ENCODE measurements at regions not wholly inside any gene's neighbourhood (a gene's known extent, or its start where the extent isn't known, plus 50 kb on each side); places are given as distances from the start of the nearest gene placed in this dataset.

DNA sequence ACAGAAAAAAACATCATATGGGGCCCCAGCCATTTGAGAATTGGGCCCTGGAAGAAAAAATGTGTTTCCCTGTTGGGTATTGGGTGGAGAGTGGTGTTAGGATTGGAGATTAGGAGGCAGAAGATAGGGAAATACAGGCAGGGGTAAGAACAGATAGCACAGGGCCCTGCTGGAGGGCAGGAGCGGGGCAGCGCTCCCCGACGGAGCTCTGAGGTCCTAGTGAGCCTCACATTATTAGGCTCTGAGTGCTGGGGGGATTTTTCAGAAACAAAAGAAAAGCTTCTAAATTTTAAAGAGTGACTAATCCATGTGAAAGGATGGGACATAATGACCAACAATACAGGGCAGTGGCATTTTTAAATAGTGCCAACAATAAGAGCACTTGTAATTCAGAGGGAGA lies 241.2 kb downstream of the SOX2 start:
- Histone ChIP-seq H3K9me3 (ENCODE audit: low read depth) (no peaks in the 10 kb centered on the region), H3K27ac (no peak overlapping the region), H3K4me3 (no peak overlapping the region), H3K36me3 (no peaks in the 10 kb centered on the region), H3K4me1 (ENCODE audit: low read depth) (no peaks in the 10 kb centered on the region), H3K27me3 (no peaks in the 10 kb centered on the region)
- TF ChIP-seq, protein P1, sequence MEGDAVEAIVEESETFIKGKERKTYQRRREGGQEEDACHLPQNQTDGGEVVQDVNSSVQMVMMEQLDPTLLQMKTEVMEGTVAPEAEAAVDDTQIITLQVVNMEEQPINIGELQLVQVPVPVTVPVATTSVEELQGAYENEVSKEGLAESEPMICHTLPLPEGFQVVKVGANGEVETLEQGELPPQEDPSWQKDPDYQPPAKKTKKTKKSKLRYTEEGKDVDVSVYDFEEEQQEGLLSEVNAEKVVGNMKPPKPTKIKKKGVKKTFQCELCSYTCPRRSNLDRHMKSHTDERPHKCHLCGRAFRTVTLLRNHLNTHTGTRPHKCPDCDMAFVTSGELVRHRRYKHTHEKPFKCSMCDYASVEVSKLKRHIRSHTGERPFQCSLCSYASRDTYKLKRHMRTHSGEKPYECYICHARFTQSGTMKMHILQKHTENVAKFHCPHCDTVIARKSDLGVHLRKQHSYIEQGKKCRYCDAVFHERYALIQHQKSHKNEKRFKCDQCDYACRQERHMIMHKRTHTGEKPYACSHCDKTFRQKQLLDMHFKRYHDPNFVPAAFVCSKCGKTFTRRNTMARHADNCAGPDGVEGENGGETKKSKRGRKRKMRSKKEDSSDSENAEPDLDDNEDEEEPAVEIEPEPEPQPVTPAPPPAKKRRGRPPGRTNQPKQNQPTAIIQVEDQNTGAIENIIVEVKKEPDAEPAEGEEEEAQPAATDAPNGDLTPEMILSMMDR (IDR thresholded peaks at IDR 0.05; ENCODE audit: low read depth, low read length), result no peak
- DNase-seq (ENCODE audit: low read depth in 1 of 2, low spot score in 1 of 2), result no peak

DNA sequence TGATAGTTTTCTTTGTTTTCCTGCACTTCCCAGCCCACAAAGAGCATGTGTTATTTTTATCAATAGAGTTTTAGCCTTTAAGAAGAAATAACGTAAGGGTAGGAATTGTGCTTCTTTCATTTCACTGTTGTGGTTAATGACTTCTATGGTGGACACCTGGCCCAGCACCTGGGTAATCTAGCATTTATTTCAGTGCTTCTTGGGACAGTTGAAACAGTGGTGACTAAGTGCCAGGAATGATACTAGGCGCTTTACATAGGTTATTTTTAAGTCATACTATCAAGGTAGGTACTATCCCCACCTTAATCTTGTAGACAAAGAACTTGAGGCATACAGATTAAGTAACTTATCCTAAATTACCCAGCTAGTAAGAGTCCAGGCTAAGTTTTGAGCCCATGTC lies 243.8 kb downstream of the SOX2 start:
- Histone ChIP-seq H3K4me1 (ENCODE audit: low read depth) (no peaks in the 10 kb centered on the region), H3K36me3 (no peaks in the 10 kb centered on the region), H3K27ac (no peak overlapping the region), H3K27me3 (no peaks in the 10 kb centered on the region), H3K4me3 (no peak overlapping the region), H3K9me3 (ENCODE audit: low read depth) (no peaks in the 10 kb centered on the region)
- DNase-seq (ENCODE audit: low read depth in 1 of 2, low spot score in 1 of 2), result no peak
- TF ChIP-seq, protein P1 (IDR thresholded peaks at IDR 0.05; ENCODE audit: low read depth, low read length), result no peak

DNA sequence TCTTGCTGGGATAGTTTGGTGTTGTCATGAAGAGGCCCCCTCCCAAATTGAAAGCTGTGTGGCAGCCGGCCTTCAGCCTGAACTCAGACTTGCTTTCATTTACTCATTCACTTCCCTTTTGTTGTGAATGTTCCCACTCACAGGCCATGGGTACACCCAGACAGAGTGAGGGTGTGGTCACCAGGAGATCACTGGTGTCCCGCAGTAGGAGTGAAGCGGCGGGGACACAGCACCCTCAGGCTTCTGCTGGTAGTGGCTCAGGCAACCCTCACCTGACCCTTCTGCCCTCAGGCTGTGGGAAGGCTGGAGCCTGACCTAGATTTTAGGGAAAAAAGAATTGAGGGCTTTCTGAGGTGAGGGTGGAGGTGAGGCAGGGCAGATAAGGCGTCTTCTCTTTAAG lies 244.4 kb downstream of the SOX2 start:
- Histone ChIP-seq H3K27ac (no peak overlapping the region), H3K36me3 (no peaks in the 10 kb centered on the region), H3K27me3 (no peaks in the 10 kb centered on the region), H3K4me1 (ENCODE audit: low read depth) (no peaks in the 10 kb centered on the region), H3K4me3 (no peak overlapping the region), H3K9me3 (ENCODE audit: low read depth) (no peaks in the 10 kb centered on the region)
- no peak for DNase-seq (ENCODE audit: low read depth in 1 of 2, low spot score in 1 of 2)
- TF ChIP-seq, protein P1 (IDR thresholded peaks at IDR 0.05; ENCODE audit: low read depth, low read length), result no peak

DNA sequence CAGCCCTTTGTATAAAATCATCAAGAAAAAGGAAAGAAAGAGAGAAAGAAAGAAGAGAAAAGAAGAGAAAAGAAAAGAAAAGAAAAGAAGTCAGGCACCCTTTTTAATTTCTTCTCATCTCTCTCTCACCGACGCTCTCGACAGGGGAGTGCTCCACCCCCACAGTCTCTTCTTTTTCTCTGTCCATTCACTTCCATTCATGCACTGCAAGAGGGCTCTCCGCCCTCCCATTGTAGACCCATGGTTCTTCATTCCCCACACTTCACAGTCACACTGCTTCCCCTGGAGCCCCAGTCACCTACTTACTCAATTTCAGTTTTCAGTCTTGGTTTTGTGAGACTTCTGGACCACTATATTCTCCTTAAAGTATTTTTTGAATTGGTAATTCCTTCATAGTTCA lies 254.7 kb downstream of the SOX2 start:
- no peak for DNase-seq (ENCODE audit: low read depth in 1 of 2, low spot score in 1 of 2)
- H3K27me3 ChIP-seq, result no peaks in the 10 kb centered on the region
- H3K9me3 ChIP-seq (ENCODE audit: low read depth), result no peaks in the 10 kb centered on the region
- TF ChIP-seq, protein P1 (IDR thresholded peaks at IDR 0.05; ENCODE audit: low read depth, low read length), result no peak
- no peak overlapping the region for H3K4me3 ChIP-seq
- no peaks in the 10 kb centered on the region for H3K36me3 ChIP-seq
- H3K4me1 ChIP-seq (ENCODE audit: low read depth), result no peaks in the 10 kb centered on the region
- H3K27ac ChIP-seq, result no peak overlapping the region

DNA sequence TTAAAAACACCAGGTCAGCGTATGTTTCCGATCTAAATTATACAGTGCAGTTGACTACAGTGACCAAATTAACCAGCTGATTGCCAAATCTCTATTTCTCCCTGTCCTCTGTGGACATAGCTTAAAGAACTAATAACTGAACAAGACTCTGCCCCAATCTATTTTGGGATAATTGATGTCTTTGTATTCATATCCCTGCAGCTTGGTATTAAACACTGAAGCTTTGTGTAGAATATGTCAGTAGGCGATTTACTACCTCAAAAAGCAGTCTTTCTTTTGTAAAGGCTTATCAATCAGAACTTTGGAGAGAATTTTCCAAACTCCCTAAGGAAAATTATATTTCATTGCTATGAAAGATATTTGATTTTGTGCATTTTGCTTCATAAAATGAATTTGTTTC lies 258.2 kb downstream of the SOX2 start:
- Histone ChIP-seq H3K27ac (no peak overlapping the region), H3K27me3 (no peaks in the 10 kb centered on the region), H3K9me3 (ENCODE audit: low read depth) (no peaks in the 10 kb centered on the region), H3K4me1 (ENCODE audit: low read depth) (no peaks in the 10 kb centered on the region), H3K36me3 (no peaks in the 10 kb centered on the region), H3K4me3 (no peak overlapping the region)
- TF ChIP-seq, protein P1 (IDR thresholded peaks at IDR 0.05; ENCODE audit: low read depth, low read length), result no peak
- DNase-seq (ENCODE audit: low read depth in 1 of 2, low spot score in 1 of 2), result no peak

DNA sequence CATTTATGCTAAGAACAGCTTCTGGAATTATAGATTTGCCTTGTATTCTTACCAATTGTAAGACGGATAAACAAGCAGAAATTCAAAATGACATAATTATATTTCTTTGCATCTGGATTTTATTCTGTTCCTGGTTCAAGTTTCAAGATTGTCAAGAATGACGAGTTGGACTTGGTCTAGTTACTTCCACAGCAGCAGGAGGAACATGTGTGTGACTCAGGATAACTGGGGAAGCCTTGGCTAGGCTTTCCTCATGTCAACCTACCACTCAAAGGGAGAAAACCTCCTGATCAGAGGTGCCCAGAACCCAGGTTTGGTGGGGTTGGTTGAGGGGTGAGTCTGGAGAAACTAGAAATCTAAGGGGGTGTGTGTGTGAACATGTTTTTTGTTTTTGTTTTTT lies 259.7 kb downstream of the SOX2 start:
- H3K27me3 ChIP-seq, result no peaks in the 10 kb centered on the region
- H3K4me3 ChIP-seq, result no peak overlapping the region
- TF ChIP-seq, protein P1 (IDR thresholded peaks at IDR 0.05; ENCODE audit: low read depth, low read length), result no peak
- no peaks in the 10 kb centered on the region for H3K9me3 ChIP-seq (ENCODE audit: low read depth)
- DNase-seq (ENCODE audit: low read depth in 1 of 2, low spot score in 1 of 2), result no peak
- H3K4me1 ChIP-seq (ENCODE audit: low read depth), result no peaks in the 10 kb centered on the region
- no peak overlapping the region for H3K27ac ChIP-seq
- no peaks in the 10 kb centered on the region for H3K36me3 ChIP-seq
